ENCODE measurements at regions not wholly inside any gene's neighbourhood (a gene's known extent, or its start where the extent isn't known, plus 50 kb on each side); places are given as distances from the start of the nearest gene placed in this dataset.

- TF ChIP-seq, protein P1, sequence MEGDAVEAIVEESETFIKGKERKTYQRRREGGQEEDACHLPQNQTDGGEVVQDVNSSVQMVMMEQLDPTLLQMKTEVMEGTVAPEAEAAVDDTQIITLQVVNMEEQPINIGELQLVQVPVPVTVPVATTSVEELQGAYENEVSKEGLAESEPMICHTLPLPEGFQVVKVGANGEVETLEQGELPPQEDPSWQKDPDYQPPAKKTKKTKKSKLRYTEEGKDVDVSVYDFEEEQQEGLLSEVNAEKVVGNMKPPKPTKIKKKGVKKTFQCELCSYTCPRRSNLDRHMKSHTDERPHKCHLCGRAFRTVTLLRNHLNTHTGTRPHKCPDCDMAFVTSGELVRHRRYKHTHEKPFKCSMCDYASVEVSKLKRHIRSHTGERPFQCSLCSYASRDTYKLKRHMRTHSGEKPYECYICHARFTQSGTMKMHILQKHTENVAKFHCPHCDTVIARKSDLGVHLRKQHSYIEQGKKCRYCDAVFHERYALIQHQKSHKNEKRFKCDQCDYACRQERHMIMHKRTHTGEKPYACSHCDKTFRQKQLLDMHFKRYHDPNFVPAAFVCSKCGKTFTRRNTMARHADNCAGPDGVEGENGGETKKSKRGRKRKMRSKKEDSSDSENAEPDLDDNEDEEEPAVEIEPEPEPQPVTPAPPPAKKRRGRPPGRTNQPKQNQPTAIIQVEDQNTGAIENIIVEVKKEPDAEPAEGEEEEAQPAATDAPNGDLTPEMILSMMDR (IDR thresholded peaks at IDR 0.05; ENCODE audit: low read depth, low read length), result no peak
- TF ChIP-seq MAX (IDR thresholded peaks at IDR 0.05; ENCODE audit: low read depth, low read length), result no peak
Observed at GRCh38 chr13:34408640-34409039, 533.4 kb upstream of the NBEA start.
